GM23338 (cell line): ENCODE measurements at regions not wholly inside any gene's neighbourhood (a gene's known extent, or its start where the extent isn't known, plus 50 kb on each side); places are given as distances from the start of the nearest gene placed in this dataset.

Experiments
- ATAC-seq: fragments of 200-7000 bp; cut with Tn5 transposase; 3 replicates; pipeline ENCODE4 v1.9.1; 2020
- DNase-seq: peaks from one replicate; pipeline ENCODE4 v3.0.0-alpha.2; 2015; ENCODE audit warnings: low spot score
- H2AFZ ChIP-seq: fragments of 200-600 bp; sonication (generic); 2 replicates; pipeline ENCODE4 v1.8.0; 2016; ENCODE audit warnings: antibody characterized with exemption, mild to moderate bottlenecking, moderate library complexity
- H3F3A ChIP-seq: fragments of 200-600 bp; sonication (generic); replicated peaks from 2 replicates; pipeline ENCODE4 v1.8.0; 2017; ENCODE audit warnings: antibody characterized with exemption, mixed run types, low read depth
- H3K27ac ChIP-seq: fragments of 200-600 bp; sonication (generic); 2 replicates; pipeline ENCODE4 v1.6.1; 2016; ENCODE audit warnings: low read depth
- H3K27me3 ChIP-seq: fragments of 200-600 bp; sonication (generic); 2 replicates; pipeline ENCODE4 v1.8.0; 2016; ENCODE audit warnings: mild to moderate bottlenecking, mixed run types, moderate library complexity; ENCODE audit not compliant: insufficient read depth
- H3K36me3 ChIP-seq: fragments of 200-600 bp; sonication (generic); 2 replicates; pipeline ENCODE4 v1.8.0; 2016; ENCODE audit warnings: mild to moderate bottlenecking; ENCODE audit not compliant: insufficient read depth
- H3K4me1 ChIP-seq: fragments of 200-600 bp; sonication (generic); 2 replicates; pipeline ENCODE4 v1.8.0; 2016; ENCODE audit warnings: mild to moderate bottlenecking, moderate library complexity; ENCODE audit not compliant: insufficient read depth
- H3K4me2 ChIP-seq: fragments of 200-600 bp; sonication (generic); 2 replicates; pipeline ENCODE4 v1.7.1; 2017; ENCODE audit warnings: mixed run types
- H3K4me3 ChIP-seq: fragments of 200-600 bp; sonication (generic); 2 replicates; pipeline ENCODE4 v1.6.1; 2016; ENCODE audit warnings: mixed run types
- H3K79me2 ChIP-seq: fragments of 200-600 bp; sonication (generic); replicated peaks from 2 replicates; pipeline ENCODE4 v1.8.0; 2017; ENCODE audit warnings: mild to moderate bottlenecking; ENCODE audit not compliant: insufficient read depth
- H3K9me2 ChIP-seq: fragments of 200-600 bp; sonication (generic); 2 replicates; pipeline ENCODE4 v1.8.0; 2017; ENCODE audit not compliant: insufficient read depth
- H4K20me1 ChIP-seq: fragments of 200-600 bp; sonication (generic); replicated peaks from 2 replicates; pipeline ENCODE4 v1.8.0; 2017; ENCODE audit warnings: mild to moderate bottlenecking; ENCODE audit not compliant: insufficient read depth
- H3K27ac Mint-ChIP-seq: 2 replicates; pipeline ENCODE4 v1.8.0; 2020; ENCODE audit warnings: inconsistent platforms, mild to moderate bottlenecking, moderate library complexity, mixed read lengths
- H3K27me3 Mint-ChIP-seq: 3 replicates; pipeline ENCODE4 v1.8.0; 2022; ENCODE audit warnings: low read depth, mild to moderate bottlenecking, moderate library complexity, mixed read lengths, inconsistent platforms; ENCODE audit not compliant: insufficient read depth, poor library complexity
- H3K36me3 Mint-ChIP-seq: 3 replicates; pipeline ENCODE4 v1.8.0; 2021; ENCODE audit warnings: low read depth, mild to moderate bottlenecking, inconsistent platforms, moderate library complexity, mixed read lengths
- H3K4me1 Mint-ChIP-seq: 3 replicates; pipeline ENCODE4 v1.8.0; 2020; ENCODE audit warnings: mild to moderate bottlenecking, inconsistent platforms, mixed read lengths
- H3K4me3 Mint-ChIP-seq: 3 replicates; pipeline ENCODE4 v1.8.0; 2021; ENCODE audit warnings: moderate library complexity, mild to moderate bottlenecking, inconsistent platforms, mixed read lengths
- H3K9me3 Mint-ChIP-seq: 3 replicates; pipeline ENCODE4 v1.8.0; 2020; ENCODE audit warnings: moderate library complexity, mild to moderate bottlenecking, inconsistent platforms, mixed read lengths
- CREB1 ChIP-seq: fragments of 250-450 bp; sonication (Bioruptor Pico); IDR thresholded peaks from 2 replicates; pipeline ENCODE4 v1.5.0; 2020; ENCODE audit warnings: low read depth, mild to moderate bottlenecking, moderate library complexity
- EZH2 ChIP-seq: fragments of 200-600 bp; sonication (generic); IDR thresholded peaks from one replicate; pipeline ENCODE4 v1.8.0; 2017; ENCODE audit warnings: antibody characterized with exemption, mild to moderate bottlenecking, low read depth; ENCODE audit not compliant: unreplicated experiment
- EZH2phosphoT487 ChIP-seq: fragments of 200-600 bp; sonication (generic); IDR thresholded peaks from one replicate; pipeline ENCODE4 v1.8.1; 2018; ENCODE audit warnings: antibody characterized with exemption; ENCODE audit not compliant: unreplicated experiment
- JUNB ChIP-seq: IDR thresholded peaks from one replicate; pipeline ENCODE4 v1.6.1; 2016; ENCODE audit warnings: antibody characterized with exemption; ENCODE audit not compliant: unreplicated experiment
- NANOG ChIP-seq: IDR thresholded peaks from 2 replicates; pipeline ENCODE4 v1.6.1; 2016; ENCODE audit warnings: antibody characterized with exemption, borderline replicate concordance
- POLR2AphosphoS5 ChIP-seq: IDR thresholded peaks from 2 replicates; pipeline ENCODE4 v1.6.1; 2016; ENCODE audit warnings: antibody characterized with exemption, low read depth
- STAT1 ChIP-seq: IDR thresholded peaks from one replicate; pipeline ENCODE4 v1.6.1; 2016; ENCODE audit warnings: antibody characterized with exemption; ENCODE audit not compliant: unreplicated experiment
- ZNF114 ChIP-seq: fragments of 250-450 bp; sonication (Bioruptor Pico); IDR thresholded peaks from 2 replicates; pipeline ENCODE4 v1.5.0; 2020; ENCODE audit warnings: mild to moderate bottlenecking, moderate library complexity
- ZNF331 ChIP-seq: fragments of 250-450 bp; sonication (Bioruptor Pico); IDR thresholded peaks from 2 replicates; pipeline ENCODE4 v1.5.0; 2020; ENCODE audit warnings: low read depth, mild to moderate bottlenecking, moderate library complexity
- ZNF462 ChIP-seq: fragments of 250-450 bp; sonication (Bioruptor Pico); IDR thresholded peaks from 2 replicates; pipeline ENCODE4 v1.5.0; 2020; ENCODE audit warnings: mild to moderate bottlenecking, moderate library complexity
- TF ChIP-seq, protein P1 (sequence below), 2 experiments: fragments of 200-600 bp in 1 of 2; sonication (generic) in 1 of 2; conservative IDR thresholded peaks; 2 replicates each; pipeline versions ENCODE4 v1.5.1 to v1.6.1; 2016 to 2017; ENCODE audit warnings: antibody characterized with exemption in 2 of 2, low read depth in 2 of 2, mild to moderate bottlenecking in 2 of 2, moderate library complexity in 1 of 2
- TF ChIP-seq, protein P2 (sequence below): IDR thresholded peaks from one replicate; pipeline ENCODE4 v1.6.1; 2018; ENCODE audit warnings: antibody characterized with exemption; ENCODE audit not compliant: unreplicated experiment

GRCh38 chr4:125484912-125485311 lies 170.2 kb downstream of the FAT4 start (continued):
- no peak for TF ChIP-seq ZNF462 (CRISPR knock-in tag)
- TF ChIP-seq ZNF331 (CRISPR knock-in tag) = no peak
- TF ChIP-seq STAT1 = no peak
- no peak for TF ChIP-seq EZH2phosphoT487
- no peak for TF ChIP-seq POLR2AphosphoS5
- no peak for TF ChIP-seq JUNB
- TF ChIP-seq, protein P1, sequence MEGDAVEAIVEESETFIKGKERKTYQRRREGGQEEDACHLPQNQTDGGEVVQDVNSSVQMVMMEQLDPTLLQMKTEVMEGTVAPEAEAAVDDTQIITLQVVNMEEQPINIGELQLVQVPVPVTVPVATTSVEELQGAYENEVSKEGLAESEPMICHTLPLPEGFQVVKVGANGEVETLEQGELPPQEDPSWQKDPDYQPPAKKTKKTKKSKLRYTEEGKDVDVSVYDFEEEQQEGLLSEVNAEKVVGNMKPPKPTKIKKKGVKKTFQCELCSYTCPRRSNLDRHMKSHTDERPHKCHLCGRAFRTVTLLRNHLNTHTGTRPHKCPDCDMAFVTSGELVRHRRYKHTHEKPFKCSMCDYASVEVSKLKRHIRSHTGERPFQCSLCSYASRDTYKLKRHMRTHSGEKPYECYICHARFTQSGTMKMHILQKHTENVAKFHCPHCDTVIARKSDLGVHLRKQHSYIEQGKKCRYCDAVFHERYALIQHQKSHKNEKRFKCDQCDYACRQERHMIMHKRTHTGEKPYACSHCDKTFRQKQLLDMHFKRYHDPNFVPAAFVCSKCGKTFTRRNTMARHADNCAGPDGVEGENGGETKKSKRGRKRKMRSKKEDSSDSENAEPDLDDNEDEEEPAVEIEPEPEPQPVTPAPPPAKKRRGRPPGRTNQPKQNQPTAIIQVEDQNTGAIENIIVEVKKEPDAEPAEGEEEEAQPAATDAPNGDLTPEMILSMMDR (conservative IDR thresholded peaks at IDR 0.05; ENCODE audit: low read depth in 2 of 2) = no peak

GRCh38 chr4:125486351-125486750 lies 171.6 kb downstream of the FAT4 start:
- no peaks in the 10 kb centered on the region for H3K36me3 Mint-ChIP-seq
- H3K4me1 ChIP-seq = no peaks in the 10 kb centered on the region
- no peak overlapping the region for H3K27ac Mint-ChIP-seq
- H3F3A ChIP-seq = no peaks in the 10 kb centered on the region
- no peaks in the 10 kb centered on the region; the same call in 2 of the 3 replicates for H3K9me3 Mint-ChIP-seq
- no peaks in the 10 kb centered on the region for H3K36me3 ChIP-seq
- peaks cover 13% of the 10 kb centered on the region for H3K9me2 ChIP-seq
- no peaks in the 10 kb centered on the region for H3K27me3 ChIP-seq
- no peak for ATAC-seq
- H2AFZ ChIP-seq = no peak overlapping the region
- no peak overlapping the region for H3K4me3 ChIP-seq
- H3K27ac ChIP-seq = no peak overlapping the region
- no peaks in the 10 kb centered on the region for H3K79me2 ChIP-seq
- no peak overlapping the region for H3K4me3 Mint-ChIP-seq
- no peaks in the 10 kb centered on the region for H4K20me1 ChIP-seq
- H3K27me3 Mint-ChIP-seq = no peaks in the 10 kb centered on the region
- no peak overlapping the region for H3K4me2 ChIP-seq
- no peaks in the 10 kb centered on the region for H3K4me1 Mint-ChIP-seq
- DNase-seq = no peak
- TF ChIP-seq NANOG (no peak), EZH2 (no peak), STAT1 (no peak), JUNB (no peak), CREB1 (CRISPR knock-in tag) (no peak), ZNF114 (CRISPR knock-in tag) (no peak), ZNF331 (CRISPR knock-in tag) (no peak), POLR2AphosphoS5 (no peak)
- TF ChIP-seq, protein P2, sequence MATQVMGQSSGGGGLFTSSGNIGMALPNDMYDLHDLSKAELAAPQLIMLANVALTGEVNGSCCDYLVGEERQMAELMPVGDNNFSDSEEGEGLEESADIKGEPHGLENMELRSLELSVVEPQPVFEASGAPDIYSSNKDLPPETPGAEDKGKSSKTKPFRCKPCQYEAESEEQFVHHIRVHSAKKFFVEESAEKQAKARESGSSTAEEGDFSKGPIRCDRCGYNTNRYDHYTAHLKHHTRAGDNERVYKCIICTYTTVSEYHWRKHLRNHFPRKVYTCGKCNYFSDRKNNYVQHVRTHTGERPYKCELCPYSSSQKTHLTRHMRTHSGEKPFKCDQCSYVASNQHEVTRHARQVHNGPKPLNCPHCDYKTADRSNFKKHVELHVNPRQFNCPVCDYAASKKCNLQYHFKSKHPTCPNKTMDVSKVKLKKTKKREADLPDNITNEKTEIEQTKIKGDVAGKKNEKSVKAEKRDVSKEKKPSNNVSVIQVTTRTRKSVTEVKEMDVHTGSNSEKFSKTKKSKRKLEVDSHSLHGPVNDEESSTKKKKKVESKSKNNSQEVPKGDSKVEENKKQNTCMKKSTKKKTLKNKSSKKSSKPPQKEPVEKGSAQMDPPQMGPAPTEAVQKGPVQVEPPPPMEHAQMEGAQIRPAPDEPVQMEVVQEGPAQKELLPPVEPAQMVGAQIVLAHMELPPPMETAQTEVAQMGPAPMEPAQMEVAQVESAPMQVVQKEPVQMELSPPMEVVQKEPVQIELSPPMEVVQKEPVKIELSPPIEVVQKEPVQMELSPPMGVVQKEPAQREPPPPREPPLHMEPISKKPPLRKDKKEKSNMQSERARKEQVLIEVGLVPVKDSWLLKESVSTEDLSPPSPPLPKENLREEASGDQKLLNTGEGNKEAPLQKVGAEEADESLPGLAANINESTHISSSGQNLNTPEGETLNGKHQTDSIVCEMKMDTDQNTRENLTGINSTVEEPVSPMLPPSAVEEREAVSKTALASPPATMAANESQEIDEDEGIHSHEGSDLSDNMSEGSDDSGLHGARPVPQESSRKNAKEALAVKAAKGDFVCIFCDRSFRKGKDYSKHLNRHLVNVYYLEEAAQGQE = no peak
